ENCODE measurements at regions not wholly inside any gene's neighbourhood (a gene's known extent, or its start where the extent isn't known, plus 50 kb on each side); places are given as distances from the start of the nearest gene placed in this dataset.
A peak's percentile ranks its signal among the peaks of the same experiment; 100 is the strongest.

GRCh38 chr15:69553686-69554085 lies 101.1 kb downstream of the RPLP1 start:
- Histone ChIP-seq H3K4me1 (peaks cover 16% of the 10 kb centered on the region), H3K27me3 (no peaks in the 10 kb centered on the region), H3K36me3 (replicated peaks in 1 of 2; ENCODE audit: insufficient read depth in 1 of 2, low read depth in 2 of 2) (no peaks in the 10 kb centered on the region), H3K9me3 (peaks cover 0 to 15% (median 0%) of the 10 kb centered on the region in 3 donors), H3K4me3 (no peak overlapping the region), H3K27ac (no peak overlapping the region)
- ATAC-seq, result no peak
- intact Hi-C loops (cut with DNase I), result no loop called here
- no peak for TF ChIP-seq CTCF (IDR thresholded peaks at IDR 0.05)
- no peak for TF ChIP-seq POLR2A (IDR thresholded peaks at IDR 0.05)
- DNase-seq, result no peak
- WGBS, 2 donors, result 84% methylated on average over 4 of the region's 4 CpGs

- 68% methylated on average over 7 of the region's 7 CpGs for WGBS, 2 donors
- no peak overlapping the region for H3K4me3 ChIP-seq
- peaks cover 16% of the 10 kb centered on the region for H3K4me1 ChIP-seq
- H3K27ac ChIP-seq, result no peak overlapping the region
- no peaks in the 10 kb centered on the region for H3K36me3 ChIP-seq (replicated peaks in 1 of 2; ENCODE audit: insufficient read depth in 1 of 2, low read depth in 2 of 2)
- peaks cover 0 to 15% (median 0%) of the 10 kb centered on the region in 3 donors for H3K9me3 ChIP-seq
- intact Hi-C loops (cut with DNase I), result no loop called here
- DNase-seq (no peak), ATAC-seq (no peak)
- no peaks in the 10 kb centered on the region for H3K27me3 ChIP-seq
- no peak for TF ChIP-seq CTCF (IDR thresholded peaks at IDR 0.05)
- no peak for TF ChIP-seq POLR2A (IDR thresholded peaks at IDR 0.05)
These were observed 101.8 kb downstream of the RPLP1 start for GRCh38 chr15:69554279-69554961.

GRCh38 chr15:69555080-69555479 lies 102.5 kb downstream of the RPLP1 start:
- H3K9me3 ChIP-seq, result peaks cover 0 to 15% (median 0%) of the 10 kb centered on the region in 3 donors
- intact Hi-C loops (cut with DNase I), result no loop called here
- TF ChIP-seq POLR2A (IDR thresholded peaks at IDR 0.05) (no peak), CTCF (IDR thresholded peaks at IDR 0.05) (no peak)
- ATAC-seq (no peak), DNase-seq (no peak)
- peaks cover 16% of the 10 kb centered on the region for H3K4me1 ChIP-seq
- 95 to 96% methylated on average over 8 of the region's 8 CpGs for WGBS, 2 donors
- no peak overlapping the region for H3K4me3 ChIP-seq
- H3K36me3 ChIP-seq (replicated peaks in 1 of 2; ENCODE audit: insufficient read depth in 1 of 2, low read depth in 2 of 2), result no peaks in the 10 kb centered on the region
- H3K27me3 ChIP-seq, result no peaks in the 10 kb centered on the region
- no peak overlapping the region for H3K27ac ChIP-seq

GRCh38 chr15:69556344-69556743 lies 103.7 kb downstream of the RPLP1 start:
- Histone ChIP-seq H3K36me3 (replicated peaks in 1 of 2; ENCODE audit: insufficient read depth in 1 of 2, low read depth in 2 of 2) (no peaks in the 10 kb centered on the region), H3K27ac (peak overlapping the region in 2 of 4 donors; percentile 73 to 77)

More at GRCh38 chr15:69556344-69556743, 103.7 kb downstream of the RPLP1 start:
- H3K27me3 ChIP-seq, result no peaks in the 10 kb centered on the region
- ATAC-seq (no peak), DNase-seq (no peak)
- H3K4me3 ChIP-seq, result no peak overlapping the region
- peaks cover 0 to 15% (median 0%) of the 10 kb centered on the region in 3 donors for H3K9me3 ChIP-seq
- intact Hi-C loops (cut with DNase I), result no loop called here
- no peak for TF ChIP-seq CTCF (IDR thresholded peaks at IDR 0.05)
- TF ChIP-seq POLR2A (IDR thresholded peaks at IDR 0.05), result no peak
- H3K4me1 ChIP-seq, result peaks cover 27% of the 10 kb centered on the region
- 93 to 100% methylated on average over 1 of the region's 1 CpG for WGBS, 2 donors
